K562 (cell line): ENCODE measurements at regions not wholly inside any gene's neighbourhood (a gene's known extent, or its start where the extent isn't known, plus 50 kb on each side); places are given as distances from the start of the nearest gene placed in this dataset.

Experiments used
- ATAC-seq: fragments of 200-7000 bp; cut with Tn5 transposase; 3 replicates; pipeline ENCODE4 v1.9.1; 2020; ENCODE audit warnings: moderate library complexity
- BruUV-seq: library from RNA; stranded (reverse); fragments of 400-500 nt; replicated peaks from 2 replicates; lab custom pipeline; 2021; lab: Mats Ljungman, UMichigan
- CTCF ChIA-PET: fragments of 300-600 bp; formaldehyde crosslinking; extraction: SDS; loops from one replicate; lab custom pipeline; 2021; ENCODE audit warnings: low intra/inter-chr PET ratio; lab: Yijun Ruan, JAX
- POLR2A ChIA-PET: fragments of 300-600, 350-650 bp; sonication (Branson Sonifier 250); formaldehyde crosslinking; extraction: SDS; loops from one replicate; lab custom pipeline; 2021; ENCODE audit warnings: antibody characterized with exemption, inconsistent platforms; lab: Yijun Ruan, JAX
- DNase-seq, 4 experiments: peaks; one replicate each; pipeline versions ENCODE4 v3.0.0 to v3.0.0-alpha.2; 2011 to 2018; ENCODE audit warnings: low spot score in 3 of 4, mixed read lengths in 3 of 4; ENCODE audit errors: extremely low read depth in 1 of 4
- FAIRE-seq: peaks from 2 replicates; lab custom pipeline; 2011; peaks lifted over from hg19 to GRCh38; lab: Jason Lieb, UNC
- H2AFZ ChIP-seq: 2 replicates; pipeline ENCODE4 v1.6.0; 2011; ENCODE audit warnings: low read depth, low read length, control low read depth, inconsistent platforms
- H3K27ac ChIP-seq: fragments of 200-600 bp; 3 replicates; pipeline ENCODE4 v1.8.0; 2011; ENCODE audit warnings: low read depth, mild to moderate bottlenecking, control low read depth, inconsistent platforms, low read length, moderate library complexity, mixed read lengths; ENCODE audit errors: extremely low read depth
- H3K27me3 ChIP-seq, 2 experiments: fragments of 300-600 bp in 1 of 2; 2 replicates in 1 of 2; 3 replicates in 1 of 2; pipeline versions ENCODE4 v1.6.0 to v1.8.0; 2011; ENCODE audit warnings: inconsistent platforms in 2 of 2, low read length in 2 of 2, mild to moderate bottlenecking in 1 of 2, mixed read lengths in 1 of 2, moderate library complexity in 1 of 2; ENCODE audit not compliant: control insufficient read depth in 2 of 2, insufficient read depth in 2 of 2
- H3K36me3 ChIP-seq: fragments of 300-600 bp; 3 replicates; pipeline ENCODE4 v1.8.0; 2011; ENCODE audit warnings: mild to moderate bottlenecking, low read length, inconsistent platforms; ENCODE audit not compliant: control insufficient read depth, insufficient read depth
- H3K4me1 ChIP-seq, 2 experiments: fragments of 200-600 bp in 1 of 2; replicated peaks in 1 of 2; 2 replicates in 1 of 2; 3 replicates in 1 of 2; pipeline versions ENCODE4 v1.5.1 to v1.8.0; 2011; ENCODE audit warnings: inconsistent platforms in 2 of 2, low read length in 2 of 2, mild to moderate bottlenecking in 1 of 2, mixed read lengths in 1 of 2, moderate library complexity in 1 of 2; ENCODE audit not compliant: control insufficient read depth in 2 of 2, insufficient read depth in 2 of 2
- H3K4me2 ChIP-seq: 2 replicates; pipeline ENCODE4 v1.6.1; 2011; ENCODE audit warnings: low read length, control low read depth, inconsistent platforms, mixed read lengths; ENCODE audit not compliant: insufficient read depth
- H3K4me3 ChIP-seq: fragments of 200-600 bp; sonication (generic), shearing (Covaris generic); 2 replicates; pipeline ENCODE4 v1.5.1; 2016; ENCODE audit warnings: control low read depth, inconsistent platforms
- H3K79me2 ChIP-seq: fragments of 200-600 bp; 3 replicates; pipeline ENCODE4 v1.8.0; 2011; ENCODE audit warnings: low read length, inconsistent platforms; ENCODE audit not compliant: control insufficient read depth, insufficient read depth
- H3K9ac ChIP-seq, 2 experiments: 2 replicates each; pipeline versions ENCODE4 v1.6.0 to v1.6.1; 2011; ENCODE audit warnings: low read depth in 2 of 2, low read length in 2 of 2, control low read depth in 1 of 2, inconsistent platforms in 1 of 2, mild to moderate bottlenecking in 1 of 2, mixed read lengths in 1 of 2; ENCODE audit not compliant: insufficient read depth in 1 of 2
- H3K9me1 ChIP-seq: one replicate; pipeline ENCODE4 v1.6.0; 2011; ENCODE audit warnings: inconsistent platforms, mild to moderate bottlenecking, low read length, moderate library complexity; ENCODE audit not compliant: control insufficient read depth, insufficient read depth
- H3K9me3 ChIP-seq: replicated peaks from 2 replicates; pipeline ENCODE4 v1.5.1; 2011; ENCODE audit warnings: low read depth, low read length, inconsistent platforms; ENCODE audit not compliant: control insufficient read depth, insufficient read depth
- H4K20me1 ChIP-seq: replicated peaks from 2 replicates; pipeline ENCODE4 v1.6.1; 2011; ENCODE audit warnings: low read length, inconsistent platforms, mixed read lengths; ENCODE audit not compliant: control insufficient read depth, insufficient read depth
- ARID3A ChIP-seq: IDR thresholded peaks from 2 replicates; pipeline ENCODE4 v1.6.1; 2012; ENCODE audit warnings: low read depth, low read length, improper control_type of control experiment, borderline replicate concordance
- HES1 ChIP-seq: fragments of 450-650 bp; IDR thresholded peaks from 2 replicates; pipeline ENCODE4 v1.6.1; 2016; ENCODE audit warnings: low read depth, mild to moderate bottlenecking, moderate library complexity
- IFI16 ChIP-seq: fragments of 250-450 bp; sonication (Bioruptor Pico); IDR thresholded peaks from 2 replicates; pipeline ENCODE4 v2.1.2; 2022; ENCODE audit warnings: mild to moderate bottlenecking, inconsistent platforms
- MAX ChIP-seq: sonication (generic); formaldehyde crosslinking; IDR thresholded peaks from 2 replicates; pipeline ENCODE4 v1.9.0; 2022; ENCODE audit warnings: mild to moderate bottlenecking, missing genetic modification reagents
- MLLT1 ChIP-seq, 2 experiments: fragments of 450-650 bp; IDR thresholded peaks; 2 replicates each; pipeline ENCODE4 v1.6.1; 2016
- POLR2AphosphoS5 ChIP-seq: IDR thresholded peaks from 2 replicates; pipeline ENCODE4 v1.6.1; 2011; ENCODE audit warnings: mild to moderate bottlenecking, low read depth, low read length, moderate library complexity; ENCODE audit not compliant: control insufficient read depth, insufficient read depth
- RUNX1 ChIP-seq: sonication (generic); IDR thresholded peaks from 2 replicates; pipeline ENCODE4 v1.6.1; 2016; ENCODE audit warnings: antibody characterized with exemption, low read depth
- THRAP3 ChIP-seq: fragments of 450-650 bp; IDR thresholded peaks from 2 replicates; pipeline ENCODE4 v1.6.1; 2016; ENCODE audit warnings: mild to moderate bottlenecking, inconsistent platforms, borderline replicate concordance
- WGBS: fragments of 100-300 bp; shearing (Covaris generic); methylation state at CpG from one replicate; pipeline ENCODE4 v1.1.6; 2016; ENCODE audit warnings: low coverage, mixed read lengths; ENCODE audit not compliant: insufficient coverage; ENCODE audit errors: missing lambda C conversion rate; 5-methylcytosine and 5-hydroxymethylcytosine counted together
- in situ Hi-C: fragments of 300-500 bp; cut with MboI; formaldehyde crosslinking; loops from 4 replicates; pipeline ENCODE4 v1.15.0; 2018; ENCODE audit warnings: inconsistent platforms, mixed read lengths
- intact Hi-C: fragments of 100-400 bp; cut with micrococcal nuclease; formaldehyde crosslinking; loops from 2 replicates; pipeline ENCODE4 v1.14.2; 2022

- in situ Hi-C loops = no loop called here
- POLR2A ChIA-PET = no interaction called here
- CTCF ChIA-PET = no interaction called here
- Histone ChIP-seq H3K4me1 (no peaks in the 10 kb centered on the region), H3K9ac (no peak overlapping the region), H3K4me3 (no peak overlapping the region), H4K20me1 (no peaks in the 10 kb centered on the region), H3K9me3 (no peaks in the 10 kb centered on the region), H3K9me1 (no peaks in the 10 kb centered on the region), H3K27me3 (no peaks in the 10 kb centered on the region), H3K79me2 (no peaks in the 10 kb centered on the region), H3K36me3 (no peaks in the 10 kb centered on the region), H3K4me2 (no peak overlapping the region), H3K27ac (no peak overlapping the region), H2AFZ (no peak overlapping the region)
- no peak for FAIRE-seq
- no peak for DNase-seq
- 0% methylated on average over 2 of the region's 2 CpGs for WGBS
- BruUV-seq = no TSS peak
- no peak for ATAC-seq
- TF ChIP-seq RUNX1 = no peak
- no peak for TF ChIP-seq THRAP3
- intact Hi-C loops = no loop called here
Measured at GRCh38 chr6:22227824-22228610, 68.8 kb downstream of the PRL start.

GRCh38 chr6:22231050-22231449, 65.8 kb downstream of the PRL start:
- Histone ChIP-seq H3K9me3 (no peaks in the 10 kb centered on the region), H3K27ac (no peak overlapping the region), H3K4me3 (no peak overlapping the region), H3K27me3 (no peaks in the 10 kb centered on the region), H3K9ac (no peak overlapping the region), H3K79me2 (no peaks in the 10 kb centered on the region), H3K4me2 (no peak overlapping the region), H4K20me1 (no peaks in the 10 kb centered on the region), H3K9me1 (no peaks in the 10 kb centered on the region), H3K36me3 (no peaks in the 10 kb centered on the region), H3K4me1 (no peaks in the 10 kb centered on the region), H2AFZ (no peak overlapping the region)
- FAIRE-seq (no peak), DNase-seq (no peak), ATAC-seq (no peak)
- 1% methylated on average over 7 of the region's 7 CpGs for WGBS
- ChIA-PET POLR2A (no interaction called here), CTCF (no interaction called here)
- intact Hi-C loops (no loop called here), in situ Hi-C loops (no loop called here)
- BruUV-seq = no TSS peak
- TF ChIP-seq POLR2AphosphoS5 (no peak), IFI16 (CRISPR knock-in tag) (no peak), HES1 (no peak), ARID3A (no peak), MAX (CRISPR knock-in tag) (no peak), MLLT1 (IDR thresholded peaks at IDR 0.05) (no peak)
